A673 (cell line): ENCODE measurements at regions not wholly inside any gene's neighbourhood (a gene's known extent, or its start where the extent isn't known, plus 50 kb on each side); places are given as distances from the start of the nearest gene placed in this dataset.

Experiments used
- BruUV-seq: library from RNA; stranded (reverse); fragments of 400-500 nt; replicated peaks from 2 replicates; lab custom pipeline; 2021; lab: Mats Ljungman, UMichigan
- CTCF ChIA-PET: fragments of 300-600 bp; sonication (Branson Sonifier 250); formaldehyde crosslinking; loops from one replicate; lab custom pipeline; 2022; ENCODE audit warnings: antibody characterized with exemption; lab: Charles Lee
- POLR2A ChIA-PET: fragments of 300-600 bp; sonication (Branson Sonifier 250); formaldehyde crosslinking; loops from one replicate; lab custom pipeline; 2022; ENCODE audit warnings: antibody characterized with exemption; ENCODE audit not compliant: low non-redundant PET; lab: Charles Lee
- DNase-seq: peaks from one replicate; pipeline ENCODE4 v3.0.0-alpha.2; 2015; ENCODE audit warnings: low spot score
- H3K27ac ChIP-seq: fragments of 200-600 bp; sonication (generic); 2 replicates; pipeline ENCODE4 v1.5.1; 2016; ENCODE audit warnings: mixed run types, low read depth, mild to moderate bottlenecking, mixed read lengths, antibody characterized with exemption, low read length; ENCODE audit not compliant: poor library complexity, severe bottlenecking
- H3K27me3 ChIP-seq: fragments of 200-600 bp; sonication (generic); replicated peaks from 2 replicates; pipeline ENCODE4 v1.6.1; 2017; ENCODE audit warnings: mixed run types, low read depth, mild to moderate bottlenecking, mixed read lengths, antibody characterized with exemption, low read length; ENCODE audit not compliant: insufficient read depth, poor library complexity
- H3K36me3 ChIP-seq: fragments of 200-600 bp; sonication (generic); 2 replicates; pipeline ENCODE4 v1.6.1; 2016; ENCODE audit warnings: mixed run types, mild to moderate bottlenecking, mixed read lengths, antibody characterized with exemption, low read length; ENCODE audit not compliant: insufficient read depth, poor library complexity, severe bottlenecking
- H3K4me1 ChIP-seq: fragments of 200-600 bp; sonication (generic); 2 replicates; pipeline ENCODE4 v1.6.1; 2017; ENCODE audit warnings: mixed run types, mild to moderate bottlenecking, mixed read lengths, antibody characterized with exemption, low read length; ENCODE audit not compliant: insufficient read depth, poor library complexity, severe bottlenecking
- H3K4me3 ChIP-seq: fragments of 200-600 bp; sonication (generic); 2 replicates; pipeline ENCODE4 v1.5.1; 2016; ENCODE audit warnings: low read depth, mixed run types, mild to moderate bottlenecking, mixed read lengths, low read length; ENCODE audit not compliant: poor library complexity, severe bottlenecking
- H3K9me3 ChIP-seq: fragments of 200-600 bp; sonication (generic); 2 replicates; pipeline ENCODE4 v1.6.1; 2016; ENCODE audit warnings: mixed run types, low read depth, mild to moderate bottlenecking, mixed read lengths, antibody characterized with exemption, low read length; ENCODE audit not compliant: poor library complexity, severe bottlenecking
- CTCF ChIP-seq: fragments of 300-800, 200-600 bp; sonication (generic); conservative IDR thresholded peaks from 2 replicates; pipeline ENCODE4 v1.5.1; 2017; ENCODE audit warnings: low read depth, mild to moderate bottlenecking, antibody characterized with exemption, low read length, moderate library complexity, mixed read lengths
- EZH2 ChIP-seq: fragments of 200-600 bp; sonication (generic); IDR thresholded peaks from 2 replicates; pipeline ENCODE4 v1.6.1; 2017; ENCODE audit warnings: borderline replicate concordance, low read depth, mild to moderate bottlenecking, mixed read lengths, antibody characterized with exemption, low read length; ENCODE audit not compliant: poor library complexity, severe bottlenecking
- intact Hi-C: fragments of 100-400 bp; cut with micrococcal nuclease; formaldehyde crosslinking; loops from one replicate; pipeline ENCODE4 v1.10.0; 2022; ENCODE audit not compliant: unreplicated experiment

DNA sequence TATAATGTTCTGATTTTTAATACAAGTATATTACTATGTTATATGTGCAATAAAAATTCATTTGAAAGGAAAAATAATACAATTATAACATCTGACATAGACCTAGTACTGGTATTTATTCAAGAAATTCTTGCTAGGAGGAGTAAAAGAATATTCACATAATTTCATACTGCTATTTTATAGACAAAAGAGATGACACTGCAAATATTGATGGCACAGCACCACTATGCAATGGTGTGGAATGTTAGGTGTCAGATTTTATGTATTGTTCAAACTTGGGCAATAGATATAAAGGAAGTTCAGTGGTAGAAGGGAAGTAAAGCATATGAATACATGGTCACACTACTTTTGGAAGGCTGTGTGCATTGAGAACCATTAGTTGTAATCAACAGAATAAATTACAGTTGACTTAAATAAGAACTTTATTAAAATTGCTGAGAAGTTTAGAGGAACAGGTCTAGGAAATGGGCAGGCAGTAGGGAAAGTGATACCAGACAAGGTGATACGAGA is 143.9 kb downstream of the OR2K2 start:
- no peak overlapping the region for H3K27ac ChIP-seq
- H3K9me3 ChIP-seq, result no peaks in the 10 kb centered on the region
- no peak for DNase-seq
- H3K27me3 ChIP-seq, result no peaks in the 10 kb centered on the region
- ChIA-PET POLR2A (no interaction called here), CTCF (no interaction called here)
- no peak overlapping the region for H3K4me3 ChIP-seq
- TF ChIP-seq CTCF (no peak), EZH2 (no peak)
- intact Hi-C loops, result no loop called here
- H3K4me1 ChIP-seq, result no peaks in the 10 kb centered on the region
- H3K36me3 ChIP-seq, result no peaks in the 10 kb centered on the region
- BruUV-seq, result no TSS peak

GRCh38 chr9:111180811-111181210 is 142.5 kb upstream of the LPAR1 start:
- ChIA-PET POLR2A (no interaction called here), CTCF (no interaction called here)
- H3K4me3 ChIP-seq, result no peak overlapping the region
- no peak for TF ChIP-seq EZH2
- no peak for TF ChIP-seq CTCF
- H3K9me3 ChIP-seq, result no peaks in the 10 kb centered on the region
- BruUV-seq, result no TSS peak
- no peaks in the 10 kb centered on the region for H3K27me3 ChIP-seq
- H3K4me1 ChIP-seq, result no peaks in the 10 kb centered on the region
- intact Hi-C loops, result no loop called here
- H3K27ac ChIP-seq, result no peak overlapping the region
- DNase-seq, result no peak
- no peaks in the 10 kb centered on the region for H3K36me3 ChIP-seq

DNA sequence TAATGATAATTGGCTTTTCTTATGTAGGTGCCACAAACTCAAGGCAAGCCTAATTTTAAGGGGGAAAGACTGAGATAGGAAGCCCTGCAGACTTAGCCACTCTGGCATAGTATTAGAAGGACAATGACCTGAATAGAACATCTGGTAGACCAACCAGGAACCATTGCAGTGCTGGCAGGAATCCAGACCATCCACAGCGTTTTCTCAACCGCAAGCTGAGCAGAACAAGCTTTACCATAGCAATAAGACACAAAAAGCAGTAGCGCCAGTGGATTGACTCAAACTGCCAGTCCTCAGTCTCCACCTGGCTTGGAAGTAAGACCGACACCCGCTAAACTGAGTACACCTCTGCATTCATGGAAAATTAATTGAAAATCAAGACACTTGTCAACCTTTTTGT is 141.3 kb upstream of the LPAR1 start:
- TF ChIP-seq CTCF, result no peak
- no peak for TF ChIP-seq EZH2
- intact Hi-C loops, result no loop called here
- CTCF ChIA-PET, result no interaction called here
- H3K27me3 ChIP-seq, result no peaks in the 10 kb centered on the region
- H3K9me3 ChIP-seq, result no peaks in the 10 kb centered on the region
- H3K27ac ChIP-seq, result no peak overlapping the region
- H3K36me3 ChIP-seq, result no peaks in the 10 kb centered on the region
- BruUV-seq, result no TSS peak
- DNase-seq, result no peak
- POLR2A ChIA-PET, result no interaction called here
- no peak overlapping the region for H3K4me3 ChIP-seq
- H3K4me1 ChIP-seq, result no peaks in the 10 kb centered on the region
